GM19452 (cell line): ENCODE measurements at regions not wholly inside any gene's neighbourhood (a gene's known extent, or its start where the extent isn't known, plus 50 kb on each side); places are given as distances from the start of the nearest gene placed in this dataset.

Experiments
- ATAC-seq: cut with Tn5 transposase; IDR thresholded peaks from one replicate; pipeline ENCODE4 v1.9.1; 2021; ENCODE audit not compliant: unreplicated experiment

GRCh38 chr12:61848893-61849292 lies 411.3 kb upstream of the USP15 start:
- ATAC-seq, result no peak

- ATAC-seq, result no peak
Measured at GRCh38 chr12:61853945-61854344, 406.3 kb upstream of the USP15 start.

GRCh38 chr12:61854902-61855301 lies 405.3 kb upstream of the USP15 start:
- ATAC-seq, result no peak

- no peak for ATAC-seq
Measured at GRCh38 chr12:61857968-61858367, 402.2 kb upstream of the USP15 start.

- no peak for ATAC-seq
Measured at GRCh38 chr12:61860451-61860850, 399.8 kb upstream of the USP15 start.

- ATAC-seq, result no peak
Measured at GRCh38 chr12:61862986-61863385, 397.2 kb upstream of the USP15 start.

GRCh38 chr12:61863811-61864210 lies 396.4 kb upstream of the USP15 start:
- ATAC-seq, result no peak

- no peak for ATAC-seq
Measured at GRCh38 chr12:61869796-61870195, 390.4 kb upstream of the USP15 start.

- ATAC-seq, result no peak
Measured at GRCh38 chr12:61870658-61871484, 389.3 kb upstream of the USP15 start.

- no peak for ATAC-seq
Measured at GRCh38 chr12:61871485-61871810, 388.8 kb upstream of the USP15 start.

GRCh38 chr12:61879229-61879628 lies 381.0 kb upstream of the USP15 start:
- no peak for ATAC-seq

- no peak for ATAC-seq
Measured at GRCh38 chr12:61880186-61880585, 380.0 kb upstream of the USP15 start.

GRCh38 chr12:61891632-61892031 lies 368.6 kb upstream of the USP15 start:
- no peak for ATAC-seq

- ATAC-seq, result no peak
Measured at GRCh38 chr12:61894168-61894567, 366.0 kb upstream of the USP15 start.

GRCh38 chr12:61896436-61896835 lies 363.8 kb upstream of the USP15 start:
- ATAC-seq, result no peak

GRCh38 chr12:61902403-61902802 lies 357.8 kb upstream of the USP15 start:
- ATAC-seq, result no peak

- ATAC-seq, result no peak
Measured at GRCh38 chr12:61911113-61911512, 349.1 kb upstream of the USP15 start.

GRCh38 chr12:61915420-61915819 lies 344.8 kb upstream of the USP15 start:
- no peak for ATAC-seq

- no peak for ATAC-seq
Measured at GRCh38 chr12:61916831-61917230, 343.4 kb upstream of the USP15 start.

GRCh38 chr12:61919686-61920085 lies 340.5 kb upstream of the USP15 start:
- ATAC-seq, result no peak

- ATAC-seq, result no peak
Measured at GRCh38 chr12:61920230-61920629, 340.0 kb upstream of the USP15 start.

GRCh38 chr12:61923152-61923551 lies 337.1 kb upstream of the USP15 start:
- no peak for ATAC-seq

GRCh38 chr12:61934564-61934963 lies 325.6 kb upstream of the USP15 start:
- no peak for ATAC-seq
